ENCODE measurements at regions not wholly inside any gene's neighbourhood (a gene's known extent, or its start where the extent isn't known, plus 50 kb on each side); places are given as distances from the start of the nearest gene placed in this dataset.

DNA sequence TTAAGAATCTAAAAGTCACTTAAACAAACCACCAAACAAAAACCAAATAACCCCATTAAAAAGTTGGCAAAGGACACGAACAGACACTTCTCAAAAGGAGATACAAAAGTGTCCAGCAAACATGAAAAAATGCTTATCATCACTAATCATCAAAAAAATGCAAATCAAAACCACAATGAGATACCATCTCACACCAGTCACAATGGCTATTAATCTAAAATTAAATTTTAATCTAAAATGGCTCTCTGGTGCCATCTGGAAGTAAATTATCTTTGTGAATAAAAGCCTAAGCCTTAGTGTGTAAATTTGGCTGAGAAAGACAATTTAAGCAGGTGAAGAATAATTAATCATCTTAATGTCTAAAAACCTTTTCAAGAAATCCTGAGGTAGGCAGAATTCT, 204.5 kb upstream of the PPFIA2 start:
- TF ChIP-seq, protein P1, sequence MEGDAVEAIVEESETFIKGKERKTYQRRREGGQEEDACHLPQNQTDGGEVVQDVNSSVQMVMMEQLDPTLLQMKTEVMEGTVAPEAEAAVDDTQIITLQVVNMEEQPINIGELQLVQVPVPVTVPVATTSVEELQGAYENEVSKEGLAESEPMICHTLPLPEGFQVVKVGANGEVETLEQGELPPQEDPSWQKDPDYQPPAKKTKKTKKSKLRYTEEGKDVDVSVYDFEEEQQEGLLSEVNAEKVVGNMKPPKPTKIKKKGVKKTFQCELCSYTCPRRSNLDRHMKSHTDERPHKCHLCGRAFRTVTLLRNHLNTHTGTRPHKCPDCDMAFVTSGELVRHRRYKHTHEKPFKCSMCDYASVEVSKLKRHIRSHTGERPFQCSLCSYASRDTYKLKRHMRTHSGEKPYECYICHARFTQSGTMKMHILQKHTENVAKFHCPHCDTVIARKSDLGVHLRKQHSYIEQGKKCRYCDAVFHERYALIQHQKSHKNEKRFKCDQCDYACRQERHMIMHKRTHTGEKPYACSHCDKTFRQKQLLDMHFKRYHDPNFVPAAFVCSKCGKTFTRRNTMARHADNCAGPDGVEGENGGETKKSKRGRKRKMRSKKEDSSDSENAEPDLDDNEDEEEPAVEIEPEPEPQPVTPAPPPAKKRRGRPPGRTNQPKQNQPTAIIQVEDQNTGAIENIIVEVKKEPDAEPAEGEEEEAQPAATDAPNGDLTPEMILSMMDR (IDR thresholded peaks at IDR 0.05), result no peak
- TF ChIP-seq POLR2AphosphoS5 (IDR thresholded peaks at IDR 0.05) (no peak), EP300 (IDR thresholded peaks at IDR 0.05) (no peak)

Data from upper lobe of left lung (tissue), 4 donors.